Suppressor macrophage treated with lipopolysaccharide for 4 hours (primary cell): ENCODE measurements at regions not wholly inside any gene's neighbourhood (a gene's known extent, or its start where the extent isn't known, plus 50 kb on each side); places are given as distances from the start of the nearest gene placed in this dataset.

ENCODE experiments used
- DNase-seq: peaks from one replicate; pipeline ENCODE4 v3.0.0-alpha.2; 2020

GRCh38 chr13:111973605-111974340 lies 93.2 kb upstream of the SOX1 start:
- DNase-seq: no peak

DNA sequence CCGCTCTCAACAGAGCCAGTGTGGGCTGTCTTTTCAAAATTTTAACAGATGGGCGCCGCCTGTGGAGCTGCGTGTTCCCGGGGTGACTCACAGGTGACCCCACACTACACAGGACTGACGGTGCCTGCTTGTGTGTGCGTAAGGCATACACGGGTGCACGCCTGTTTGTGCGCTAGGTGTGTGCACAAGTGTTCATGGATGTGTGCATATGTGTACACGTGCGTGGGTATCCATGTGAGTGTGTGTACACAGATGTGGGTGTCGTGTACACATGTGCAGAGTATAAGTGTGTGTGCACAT lies 92.7 kb upstream of the SOX1 start:
- DNase-seq: no peak

GRCh38 chr13:111975539-111976473 lies 91.1 kb upstream of the SOX1 start:
- DNase-seq: no peak

DNA sequence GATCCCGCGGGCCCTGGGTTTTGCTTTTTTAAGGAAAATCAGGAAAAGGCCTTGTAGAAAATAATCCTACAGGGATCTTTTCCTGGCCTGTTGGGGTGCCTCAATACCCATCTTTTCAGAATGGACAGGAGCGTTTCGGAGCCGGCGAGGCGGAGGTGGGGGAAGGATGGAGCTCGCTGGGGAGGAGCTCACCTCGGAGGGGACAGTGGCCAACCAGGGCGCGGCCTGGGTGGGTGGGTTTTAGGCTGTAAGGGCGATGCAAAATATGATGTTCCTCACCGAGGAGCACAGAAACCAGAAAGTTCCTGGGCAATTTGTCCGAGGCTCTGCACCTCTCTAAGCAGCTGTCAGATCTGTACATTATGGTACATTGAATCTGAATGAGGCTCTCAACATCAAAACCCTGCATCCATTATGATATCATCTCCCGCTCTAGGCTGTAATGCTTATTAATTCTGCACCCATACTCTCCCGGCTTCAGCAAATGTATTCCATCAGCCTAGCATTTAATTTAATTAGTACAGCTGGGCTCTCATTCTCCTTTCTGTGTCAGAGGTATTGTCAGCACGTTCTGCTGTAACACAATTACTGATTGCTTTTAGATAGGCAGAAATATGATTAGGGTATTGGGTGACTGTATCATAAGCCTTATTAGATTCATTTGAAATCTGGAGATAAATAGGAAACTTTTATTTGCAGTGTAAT lies 90.3 kb upstream of the SOX1 start:
- no peak for DNase-seq

DNA sequence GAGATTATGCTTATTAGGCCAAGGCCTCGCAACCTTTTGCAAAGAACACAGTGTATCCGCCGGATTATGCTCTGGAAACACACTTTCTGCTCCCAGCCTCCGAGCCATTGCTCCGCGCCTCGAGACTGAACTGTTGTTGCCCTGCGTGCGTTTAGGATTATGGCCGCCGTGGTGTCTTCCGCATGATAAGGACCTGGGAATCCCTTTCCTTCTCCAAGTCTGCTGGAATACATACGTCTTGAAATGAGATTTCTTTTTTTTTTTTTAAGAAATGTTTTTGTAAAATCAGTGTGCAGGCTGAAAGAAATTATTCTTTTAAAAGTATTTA lies 89.8 kb upstream of the SOX1 start:
- no peak for DNase-seq

- no peak for DNase-seq
Observed at GRCh38 chr13:111978546-111978945, 88.4 kb upstream of the SOX1 start.

DNA sequence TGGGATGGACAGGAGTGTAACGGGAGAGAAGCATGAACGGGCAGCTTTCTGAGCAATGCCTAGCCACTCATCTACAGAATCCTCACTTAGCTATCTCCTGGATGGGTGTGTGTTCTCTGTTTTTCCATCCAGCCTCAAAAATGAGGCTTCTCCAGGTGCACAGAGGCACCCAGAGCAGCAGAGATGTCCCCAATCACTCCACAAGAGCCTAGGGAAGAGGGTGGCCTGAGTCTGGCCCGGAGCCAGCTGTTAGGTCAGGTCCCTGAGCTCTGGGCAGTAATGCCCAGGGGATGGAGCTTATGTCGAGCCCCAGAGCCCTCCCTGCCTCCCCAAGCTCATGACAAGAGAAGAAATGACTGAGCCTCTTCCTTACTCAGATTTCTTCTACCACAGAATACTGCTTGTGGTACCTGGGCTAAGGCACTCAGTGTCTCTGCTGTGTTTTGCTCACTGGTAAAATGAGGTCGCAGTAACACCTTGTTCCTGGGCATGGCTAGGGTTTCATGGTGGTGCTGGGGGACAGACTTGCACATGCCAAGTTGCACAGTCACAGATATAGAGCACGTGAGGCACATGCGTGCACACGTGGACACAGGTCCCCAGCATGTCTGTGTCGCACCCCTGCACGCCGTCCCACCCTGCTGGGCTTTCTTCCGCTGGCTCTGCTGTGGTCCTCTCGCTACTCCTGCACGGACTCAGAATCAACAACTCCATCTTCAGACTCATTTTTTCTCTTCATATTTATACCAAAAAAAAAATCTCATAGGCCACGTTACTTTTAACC lies 86.6 kb upstream of the SOX1 start:
- no peak for DNase-seq

DNA sequence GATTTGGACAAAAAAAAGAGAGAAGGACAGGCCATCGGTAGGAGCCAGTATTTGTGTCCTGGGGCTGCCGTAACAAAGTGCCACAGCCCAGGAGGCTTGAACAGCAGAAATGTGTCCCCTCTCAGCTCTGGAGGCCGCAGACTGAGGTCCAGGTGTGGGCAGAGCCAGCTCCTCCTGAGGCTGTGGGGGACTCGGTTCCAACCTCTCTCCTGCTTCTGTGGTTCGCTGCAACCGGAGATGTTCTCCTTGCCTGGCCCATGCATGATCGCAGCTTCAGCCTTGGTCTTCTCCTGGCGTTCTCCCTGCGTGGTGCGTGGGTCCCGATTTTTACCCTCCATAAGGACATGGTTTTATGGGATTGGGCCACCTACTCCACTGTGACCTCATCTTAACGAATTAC lies 85.9 kb upstream of the SOX1 start:
- no peak for DNase-seq

DNA sequence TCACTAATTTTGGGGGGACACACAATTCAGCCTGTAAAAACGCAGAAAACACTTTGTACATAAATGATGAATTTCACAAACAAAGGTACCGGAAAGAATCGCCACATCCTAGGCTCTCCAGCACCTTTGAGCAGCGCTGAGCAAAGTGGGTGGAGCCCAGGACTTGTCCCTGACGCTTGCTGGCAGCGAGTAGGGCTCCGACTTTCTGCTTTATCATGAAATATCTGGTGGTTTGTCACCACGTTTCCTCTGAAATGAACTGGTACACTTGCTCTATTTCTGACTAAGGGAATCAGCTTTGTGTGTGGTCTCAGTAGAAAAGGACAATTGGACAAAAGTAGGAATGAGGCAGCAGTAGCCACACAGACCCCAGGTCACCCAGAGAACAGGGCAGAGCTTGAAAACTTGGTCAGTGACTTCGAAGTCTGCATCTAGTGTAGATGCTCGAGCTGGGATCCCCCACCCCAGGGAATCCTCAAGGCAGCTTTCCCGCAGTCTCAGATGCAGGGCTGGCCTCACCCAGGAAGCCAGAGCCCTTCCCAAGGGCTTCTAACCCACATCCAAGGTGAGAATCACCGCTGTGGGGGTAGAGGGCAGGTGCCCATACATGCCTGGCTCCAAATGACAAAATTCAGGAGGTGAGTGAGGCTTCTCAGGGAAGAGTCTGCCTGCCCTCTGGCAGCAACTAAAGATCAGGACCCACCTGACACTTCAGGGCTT lies 85.3 kb upstream of the SOX1 start:
- DNase-seq: no peak

GRCh38 chr13:111984349-111984748 lies 82.6 kb upstream of the SOX1 start:
- DNase-seq: no peak

DNA sequence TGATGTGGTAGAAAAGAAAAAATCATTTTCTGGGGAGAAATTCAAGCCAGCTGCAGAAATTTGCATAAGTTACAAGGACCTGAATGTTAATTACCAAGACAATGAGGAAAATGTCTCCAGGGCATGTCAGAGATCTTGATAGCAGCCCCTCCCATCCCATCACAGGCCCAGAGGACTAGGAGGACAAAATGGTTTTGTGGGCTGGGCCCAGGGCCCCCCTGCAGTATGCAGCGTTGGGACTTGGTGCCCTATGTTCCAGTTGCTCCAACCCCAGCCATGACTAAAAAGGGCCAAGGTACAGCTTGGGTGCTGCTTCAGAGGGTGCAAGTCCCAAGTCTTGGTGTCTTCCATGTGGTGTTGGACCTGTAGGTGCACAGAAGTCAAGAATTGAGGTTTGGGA lies 76.6 kb upstream of the SOX1 start:
- DNase-seq: no peak

DNA sequence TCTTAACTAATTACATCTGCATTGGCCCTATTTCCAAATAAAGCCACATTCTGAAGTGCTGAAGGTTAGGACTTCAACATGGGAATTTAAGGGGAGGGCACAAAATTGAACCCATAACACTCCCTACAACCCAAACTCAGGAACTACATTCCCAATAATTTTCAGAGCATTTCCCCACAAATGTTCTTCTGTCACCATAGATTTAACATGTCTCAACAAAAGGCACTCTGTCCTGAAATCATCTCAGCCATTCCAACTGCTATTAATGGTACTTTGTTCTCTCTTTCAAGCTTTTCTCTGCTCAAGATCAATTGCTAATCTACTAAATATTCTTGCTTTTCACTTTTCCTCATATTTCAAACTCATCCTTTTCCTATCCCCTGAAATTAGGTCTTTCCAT lies 74.0 kb upstream of the SOX1 start:
- no peak for DNase-seq

- DNase-seq: no peak
Observed at GRCh38 chr13:111993691-111994090, 73.3 kb upstream of the SOX1 start.

GRCh38 chr13:111994578-111994977 lies 72.4 kb upstream of the SOX1 start:
- DNase-seq: no peak

DNA sequence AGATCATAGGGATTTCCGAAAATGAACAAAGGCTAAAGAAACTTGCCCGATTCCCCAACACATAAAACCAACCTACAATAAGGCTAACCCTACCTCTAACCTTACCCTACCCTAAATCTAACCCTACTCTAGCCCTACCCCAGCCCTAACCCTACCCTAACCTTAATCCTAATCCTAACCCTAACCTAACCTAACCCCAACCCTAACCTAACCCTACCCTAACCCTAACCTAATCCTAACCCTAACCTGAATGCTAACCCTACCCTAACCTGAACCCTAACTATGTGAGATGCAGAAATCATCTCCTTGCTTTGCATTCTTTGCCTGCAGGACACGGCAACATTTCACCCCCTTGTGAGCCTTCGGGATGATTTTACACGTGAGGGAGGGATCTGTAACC lies 67.6 kb upstream of the SOX1 start:
- DNase-seq: no peak

GRCh38 chr13:112000888-112001287 lies 66.1 kb upstream of the SOX1 start:
- no peak for DNase-seq

GRCh38 chr13:112001571-112001970 lies 65.4 kb upstream of the SOX1 start:
- DNase-seq: no peak

GRCh38 chr13:112003396-112003795 lies 63.6 kb upstream of the SOX1 start:
- no peak for DNase-seq

DNA sequence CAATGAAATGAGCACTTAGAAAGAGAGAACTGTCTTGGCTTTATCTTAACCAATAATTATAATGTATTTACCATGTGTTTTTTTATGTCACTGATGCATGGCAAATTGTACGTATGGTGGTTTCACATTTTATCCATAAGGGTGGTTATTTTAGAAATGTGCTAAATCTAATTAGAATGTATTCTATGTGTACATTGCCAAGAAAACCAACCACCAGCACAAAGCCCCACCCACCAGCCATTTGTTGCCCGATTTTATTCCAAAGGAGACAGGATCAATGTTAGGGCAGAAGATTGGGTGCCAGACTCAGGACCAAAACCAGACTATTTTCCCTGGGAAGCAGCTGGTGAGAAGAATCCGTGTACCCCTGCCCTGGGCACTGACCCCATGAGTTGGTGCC lies 63.0 kb upstream of the SOX1 start:
- no peak for DNase-seq

DNA sequence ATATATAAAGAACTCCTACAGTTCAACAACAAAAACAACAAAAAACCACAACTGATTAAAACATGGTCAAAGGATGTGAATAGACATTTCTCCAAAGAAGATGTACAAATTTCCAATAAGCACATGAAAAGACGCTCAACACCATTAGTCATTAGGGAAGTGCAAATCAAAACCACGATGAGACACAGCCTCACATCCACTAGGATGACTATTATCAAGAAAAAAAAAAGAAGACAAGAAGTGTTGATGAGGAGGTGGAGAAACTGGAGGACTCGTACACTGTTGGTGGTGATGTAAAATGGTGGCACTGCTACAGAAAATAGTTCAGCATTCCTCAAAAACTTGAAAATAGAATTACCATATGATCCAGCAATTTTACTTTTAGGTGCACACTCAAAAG lies 61.0 kb upstream of the SOX1 start:
- no peak for DNase-seq

DNA sequence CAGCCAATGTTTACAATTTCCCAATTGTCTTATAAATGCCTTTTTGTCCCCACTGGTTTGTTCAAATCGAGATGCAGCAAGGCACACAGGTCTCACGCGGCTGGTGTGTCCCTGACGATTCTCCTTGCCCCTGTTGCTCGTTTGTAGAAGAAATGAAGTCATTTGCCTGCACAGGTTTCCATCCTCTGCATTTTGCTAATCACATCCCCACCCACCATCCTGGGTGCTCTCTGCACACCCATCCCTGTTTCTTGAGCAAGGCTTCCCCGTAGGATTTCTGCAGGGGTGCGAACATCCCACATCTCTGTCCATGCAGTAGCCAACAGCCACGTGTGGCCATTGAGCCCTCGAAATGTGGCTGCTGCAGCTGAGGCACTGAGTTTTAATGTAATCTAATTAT lies 59.8 kb upstream of the SOX1 start:
- DNase-seq: no peak

GRCh38 chr13:112010714-112011113 lies 56.2 kb upstream of the SOX1 start:
- DNase-seq: no peak
